ENCODE measurements at regions not wholly inside any gene's neighbourhood (a gene's known extent, or its start where the extent isn't known, plus 50 kb on each side); places are given as distances from the start of the nearest gene placed in this dataset.

- no peak for TF ChIP-seq PPARA (CRISPR knock-in tag; IDR thresholded peaks at IDR 0.05; ENCODE audit: borderline replicate concordance)
- TF ChIP-seq ZC3H10 (CRISPR knock-in tag; IDR thresholded peaks at IDR 0.05) = no peak
- TF ChIP-seq ZNF8 (CRISPR knock-in tag; IDR thresholded peaks at IDR 0.05) = no peak
- TF ChIP-seq ZFP3 (CRISPR knock-in tag; IDR thresholded peaks at IDR 0.05) = no peak
- no peak for TF ChIP-seq ARNTL (CRISPR knock-in tag; IDR thresholded peaks at IDR 0.05; ENCODE audit: borderline replicate concordance, low read depth)
- no peak for TF ChIP-seq SNAI2 (CRISPR knock-in tag; IDR thresholded peaks at IDR 0.05)
- TF ChIP-seq, protein P1, sequence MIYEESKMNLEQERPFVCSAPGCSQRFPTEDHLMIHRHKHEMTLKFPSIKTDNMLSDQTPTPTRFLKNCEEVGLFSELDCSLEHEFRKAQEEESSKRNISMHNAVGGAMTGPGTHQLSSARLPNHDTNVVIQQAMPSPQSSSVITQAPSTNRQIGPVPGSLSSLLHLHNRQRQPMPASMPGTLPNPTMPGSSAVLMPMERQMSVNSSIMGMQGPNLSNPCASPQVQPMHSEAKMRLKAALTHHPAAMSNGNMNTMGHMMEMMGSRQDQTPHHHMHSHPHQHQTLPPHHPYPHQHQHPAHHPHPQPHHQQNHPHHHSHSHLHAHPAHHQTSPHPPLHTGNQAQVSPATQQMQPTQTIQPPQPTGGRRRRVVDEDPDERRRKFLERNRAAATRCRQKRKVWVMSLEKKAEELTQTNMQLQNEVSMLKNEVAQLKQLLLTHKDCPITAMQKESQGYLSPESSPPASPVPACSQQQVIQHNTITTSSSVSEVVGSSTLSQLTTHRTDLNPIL (CRISPR knock-in tag; IDR thresholded peaks at IDR 0.05; ENCODE audit: low read depth) = no peak
- no peak for TF ChIP-seq RARB (CRISPR knock-in tag; IDR thresholded peaks at IDR 0.05)
- no peak for TF ChIP-seq CSDC2 (CRISPR knock-in tag; IDR thresholded peaks at IDR 0.05)
- TF ChIP-seq OSR1 (CRISPR knock-in tag; IDR thresholded peaks at IDR 0.05) = no peak
- TF ChIP-seq, protein P2, sequence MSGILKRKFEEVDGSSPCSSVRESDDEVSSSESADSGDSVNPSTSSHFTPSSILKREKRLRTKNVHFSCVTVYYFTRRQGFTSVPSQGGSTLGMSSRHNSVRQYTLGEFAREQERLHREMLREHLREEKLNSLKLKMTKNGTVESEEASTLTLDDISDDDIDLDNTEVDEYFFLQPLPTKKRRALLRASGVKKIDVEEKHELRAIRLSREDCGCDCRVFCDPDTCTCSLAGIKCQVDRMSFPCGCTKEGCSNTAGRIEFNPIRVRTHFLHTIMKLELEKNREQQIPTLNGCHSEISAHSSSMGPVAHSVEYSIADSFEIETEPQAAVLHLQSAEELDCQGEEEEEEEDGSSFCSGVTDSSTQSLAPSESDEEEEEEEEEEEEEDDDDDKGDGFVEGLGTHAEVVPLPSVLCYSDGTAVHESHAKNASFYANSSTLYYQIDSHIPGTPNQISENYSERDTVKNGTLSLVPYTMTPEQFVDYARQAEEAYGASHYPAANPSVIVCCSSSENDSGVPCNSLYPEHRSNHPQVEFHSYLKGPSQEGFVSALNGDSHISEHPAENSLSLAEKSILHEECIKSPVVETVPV (CRISPR knock-in tag; IDR thresholded peaks at IDR 0.05) = no peak
- TF ChIP-seq ZNF70 (CRISPR knock-in tag; IDR thresholded peaks at IDR 0.05) = no peak
- TF ChIP-seq TSHZ2 (CRISPR knock-in tag; IDR thresholded peaks at IDR 0.05) = no peak
- no peak for TF ChIP-seq PATZ1 (CRISPR knock-in tag; IDR thresholded peaks at IDR 0.05; ENCODE audit: borderline replicate concordance)
- TF ChIP-seq ISL1 (CRISPR knock-in tag; IDR thresholded peaks at IDR 0.05) = no peak
- no peak for TF ChIP-seq ZNF565 (CRISPR knock-in tag; conservative IDR thresholded peaks at IDR 0.05; ENCODE audit: low read depth)
- no peak for TF ChIP-seq ZFP30 (CRISPR knock-in tag; IDR thresholded peaks at IDR 0.05)
- TF ChIP-seq BACH2 (CRISPR knock-in tag; IDR thresholded peaks at IDR 0.05; ENCODE audit: borderline replicate concordance) = no peak
- no peak for TF ChIP-seq TOX (CRISPR knock-in tag; IDR thresholded peaks at IDR 0.05; ENCODE audit: borderline replicate concordance)
- 0 out of 3 replicates have a peak, but pooled peaks have one; percentile 30 for ATAC-seq
These were observed 835.3 kb upstream of the EPHA7 start for GRCh38 chr6:94254689-94255088.

- TF ChIP-seq ZNF565 (CRISPR knock-in tag; conservative IDR thresholded peaks at IDR 0.05; ENCODE audit: low read depth) (no peak), ZFP30 (CRISPR knock-in tag; IDR thresholded peaks at IDR 0.05) (no peak), CSDC2 (CRISPR knock-in tag; IDR thresholded peaks at IDR 0.05) (no peak), RARB (CRISPR knock-in tag; IDR thresholded peaks at IDR 0.05) (no peak), TCF4 (CRISPR knock-in tag; IDR thresholded peaks at IDR 0.05; ENCODE audit: borderline replicate concordance) (no peak), GLIS3 (CRISPR knock-in tag; IDR thresholded peaks at IDR 0.05) (no peak), PPARA (CRISPR knock-in tag; IDR thresholded peaks at IDR 0.05; ENCODE audit: borderline replicate concordance) (no peak), OSR1 (CRISPR knock-in tag; IDR thresholded peaks at IDR 0.05) (no peak), ZNF8 (CRISPR knock-in tag; IDR thresholded peaks at IDR 0.05) (no peak), BACH2 (CRISPR knock-in tag; IDR thresholded peaks at IDR 0.05; ENCODE audit: borderline replicate concordance) (no peak), ESRRG (CRISPR knock-in tag; IDR thresholded peaks at IDR 0.05) (no peak), PATZ1 (CRISPR knock-in tag; IDR thresholded peaks at IDR 0.05; ENCODE audit: borderline replicate concordance) (no peak), TOX (CRISPR knock-in tag; IDR thresholded peaks at IDR 0.05; ENCODE audit: borderline replicate concordance) (no peak)
- TF ChIP-seq, protein P2 (CRISPR knock-in tag; IDR thresholded peaks at IDR 0.05) = no peak
- no peak for ATAC-seq
These were observed 832.5 kb upstream of the EPHA7 start for GRCh38 chr6:94251878-94252277.

Measured in SK-N-SH treated with all-trans-retinoic acid at 6 μM for 48 hours (cell line).